Retinal pigment epithelial cell (primary cell): ENCODE measurements at regions not wholly inside any gene's neighbourhood (a gene's known extent, or its start where the extent isn't known, plus 50 kb on each side); places are given as distances from the start of the nearest gene placed in this dataset.

Experiments used
- DNase-seq: peaks from one replicate; pipeline ENCODE4 v3.0.0-alpha.2; 2010; ENCODE audit warnings: low read depth
- H3K4me3 ChIP-seq: 2 replicates; pipeline ENCODE4 v1.5.1; 2011; ENCODE audit warnings: mild to moderate bottlenecking, low read length, control low read depth, moderate library complexity
- CTCF ChIP-seq: conservative IDR thresholded peaks from 2 replicates; pipeline ENCODE4 v1.5.1; 2011; ENCODE audit warnings: low read depth, low read length, control low read depth, inconsistent platforms

GRCh38 chr10:58955615-58956014 is 220.8 kb upstream of the PHYHIPL start:
- H3K4me3 ChIP-seq = no peak overlapping the region
- TF ChIP-seq CTCF = no peak
- DNase-seq = no peak

DNA sequence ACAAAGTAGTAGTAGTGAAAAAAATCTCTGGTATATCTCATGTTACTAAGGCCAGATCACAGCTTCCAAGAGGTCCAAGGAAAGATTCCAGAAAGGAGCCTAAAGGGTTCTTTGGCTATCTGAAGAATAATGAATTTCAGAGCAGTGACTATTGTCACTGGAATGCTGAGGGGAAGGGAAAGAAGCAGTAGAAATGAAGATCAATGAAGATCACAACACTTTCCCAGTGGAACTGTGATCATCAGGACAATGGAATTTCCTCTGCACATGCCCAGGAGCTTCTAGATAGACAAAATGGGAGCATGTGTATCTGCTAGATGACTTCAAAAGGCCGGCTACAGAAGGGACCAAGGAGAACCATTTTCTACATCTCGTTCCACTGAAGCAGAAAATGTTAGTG is 219.5 kb upstream of the PHYHIPL start:
- H3K4me3 ChIP-seq = no peak overlapping the region
- no peak for DNase-seq
- TF ChIP-seq CTCF = no peak

GRCh38 chr10:58957517-58957916 is 218.9 kb upstream of the PHYHIPL start:
- TF ChIP-seq CTCF = no peak
- no peak overlapping the region for H3K4me3 ChIP-seq
- no peak for DNase-seq

DNA sequence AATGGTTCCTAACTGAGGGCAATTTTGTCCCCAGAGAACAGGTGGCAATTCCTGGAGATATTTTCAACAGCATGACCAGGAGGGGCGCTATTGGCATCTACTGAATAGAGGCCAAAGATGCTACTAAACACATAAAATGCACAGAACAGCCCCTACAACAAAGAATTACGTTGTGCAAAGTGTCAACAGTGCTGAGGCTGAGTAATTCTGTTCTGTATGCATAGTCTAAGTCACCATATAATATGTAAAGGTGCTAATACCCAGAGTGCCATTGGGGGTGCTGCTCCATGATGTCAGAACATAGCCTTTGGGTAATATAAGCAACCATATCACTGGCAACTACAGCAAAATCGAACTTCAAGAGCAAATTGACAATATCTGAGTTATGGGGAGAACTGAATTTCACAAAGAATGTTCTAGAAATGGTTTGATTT is 213.3 kb upstream of the PHYHIPL start:
- TF ChIP-seq CTCF = peak; percentile 57
- DNase-seq = no peak
- no peak overlapping the region for H3K4me3 ChIP-seq

GRCh38 chr10:58963723-58964124 is 212.7 kb upstream of the PHYHIPL start:
- peak; percentile 52 for DNase-seq
- H3K4me3 ChIP-seq = no peak overlapping the region
- no peak for TF ChIP-seq CTCF

- H3K4me3 ChIP-seq = no peak overlapping the region
- no peak for DNase-seq
- TF ChIP-seq CTCF = no peak
These were observed 210.6 kb upstream of the PHYHIPL start for GRCh38 chr10:58965855-58966254.

DNA sequence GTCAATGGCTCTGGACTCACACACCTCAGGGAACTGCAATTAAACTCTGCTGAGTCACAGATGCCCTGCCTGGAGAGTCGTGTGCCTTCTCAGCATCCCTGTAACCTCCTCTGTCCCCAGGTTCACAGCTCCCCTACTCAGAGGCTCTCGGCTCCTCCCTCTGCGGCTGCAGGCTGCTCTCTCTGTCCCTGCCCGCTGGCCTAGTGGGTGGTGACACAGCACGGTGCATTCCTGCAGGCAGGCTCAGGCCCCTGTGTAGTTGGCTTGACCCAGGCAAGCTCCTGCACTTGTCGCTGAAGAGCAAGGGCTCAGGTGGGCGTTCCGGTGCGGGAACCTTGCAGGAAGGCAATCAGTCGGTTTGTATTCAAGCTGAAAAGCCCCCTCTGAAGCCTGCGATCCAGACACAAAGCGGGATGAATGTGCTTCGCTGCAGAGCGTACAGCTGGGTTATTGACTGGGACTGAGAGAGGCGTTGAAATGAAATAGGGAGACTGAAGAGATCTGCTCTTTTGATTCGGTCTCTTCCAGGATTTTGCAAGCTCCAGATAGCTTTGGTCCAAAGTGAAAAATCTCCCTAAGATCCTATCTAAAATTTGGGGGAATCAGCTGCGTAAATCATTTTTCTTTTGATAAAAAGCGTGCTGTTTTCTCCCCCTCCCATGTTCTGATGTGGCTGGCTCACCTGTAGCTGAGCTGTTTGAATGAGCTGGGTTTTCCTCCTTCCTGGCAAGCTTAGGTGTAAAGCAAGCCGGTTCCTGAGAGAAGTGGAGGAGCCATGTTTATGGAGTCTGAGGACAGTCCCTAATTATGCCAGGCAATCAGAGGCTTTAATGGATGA is 208.7 kb upstream of the PHYHIPL start:
- H3K4me3 ChIP-seq = peak overlapping the region; percentile 30
- no peak for TF ChIP-seq CTCF
- no peak for DNase-seq
